ENCODE measurements at regions not wholly inside any gene's neighbourhood (a gene's known extent, or its start where the extent isn't known, plus 50 kb on each side); places are given as distances from the start of the nearest gene placed in this dataset.
A peak's percentile ranks its signal among the peaks of the same experiment; 100 is the strongest.

GRCh38 chr6:14797875-14798593 lies 447.8 kb upstream of the JARID2 start:
- no peak for DNase-seq (ENCODE audit: low read depth, low spot score)
- H3K4me3 ChIP-seq (ENCODE audit: low read depth, low read length), result no peak overlapping the region
- no peak for TF ChIP-seq CTCF (IDR thresholded peaks at IDR 0.05; ENCODE audit: low read depth, low read length)
- in situ Hi-C loops (cut with HindIII; ENCODE audit: low sequenced_read_pairs), result no loop called here

- H3K4me3 ChIP-seq (ENCODE audit: low read depth, low read length), result no peak overlapping the region
- TF ChIP-seq CTCF (IDR thresholded peaks at IDR 0.05; ENCODE audit: low read depth, low read length), result no peak
- no peak for DNase-seq (ENCODE audit: low read depth, low spot score)
- in situ Hi-C loops (cut with HindIII; ENCODE audit: low sequenced_read_pairs), result no loop called here
These were observed 447.3 kb upstream of the JARID2 start for GRCh38 chr6:14798594-14798982.

- no peak for TF ChIP-seq CTCF (IDR thresholded peaks at IDR 0.05; ENCODE audit: low read depth, low read length)
- no peak overlapping the region for H3K4me3 ChIP-seq (ENCODE audit: low read depth, low read length)
- no peak for DNase-seq (ENCODE audit: low read depth, low spot score)
- in situ Hi-C loops (cut with HindIII; ENCODE audit: low sequenced_read_pairs), result no loop called here
These were observed 446.8 kb upstream of the JARID2 start for GRCh38 chr6:14798996-14799588.

GRCh38 chr6:14799928-14800327 lies 445.9 kb upstream of the JARID2 start:
- TF ChIP-seq CTCF (IDR thresholded peaks at IDR 0.05; ENCODE audit: low read depth, low read length), result no peak
- DNase-seq (ENCODE audit: low read depth, low spot score), result peak; percentile 78
- H3K4me3 ChIP-seq (ENCODE audit: low read depth, low read length), result no peak overlapping the region
- in situ Hi-C loops (cut with HindIII; ENCODE audit: low sequenced_read_pairs), result no loop called here

- in situ Hi-C loops (cut with HindIII; ENCODE audit: low sequenced_read_pairs), result no loop called here
- DNase-seq (ENCODE audit: low read depth, low spot score), result no peak
- no peak for TF ChIP-seq CTCF (IDR thresholded peaks at IDR 0.05; ENCODE audit: low read depth, low read length)
- no peak overlapping the region for H3K4me3 ChIP-seq (ENCODE audit: low read depth, low read length)
These were observed 443.2 kb upstream of the JARID2 start for GRCh38 chr6:14802514-14803160.

GRCh38 chr6:14804001-14804784 lies 441.7 kb upstream of the JARID2 start:
- in situ Hi-C loops (cut with HindIII; ENCODE audit: low sequenced_read_pairs), result no loop called here
- no peak overlapping the region for H3K4me3 ChIP-seq (ENCODE audit: low read depth, low read length)
- TF ChIP-seq CTCF (IDR thresholded peaks at IDR 0.05; ENCODE audit: low read depth, low read length), result no peak
- DNase-seq (ENCODE audit: low read depth, low spot score), result peak; percentile 61

Measured in astrocyte of the spinal cord (primary cell).